HG03342 (cell line): ENCODE measurements at regions not wholly inside any gene's neighbourhood (a gene's known extent, or its start where the extent isn't known, plus 50 kb on each side); places are given as distances from the start of the nearest gene placed in this dataset.

Experiments
- ATAC-seq: cut with Tn5 transposase; IDR thresholded peaks from one replicate; pipeline ENCODE4 v1.9.1; 2021; ENCODE audit warnings: mild to moderate bottlenecking, moderate library complexity; ENCODE audit not compliant: unreplicated experiment

DNA sequence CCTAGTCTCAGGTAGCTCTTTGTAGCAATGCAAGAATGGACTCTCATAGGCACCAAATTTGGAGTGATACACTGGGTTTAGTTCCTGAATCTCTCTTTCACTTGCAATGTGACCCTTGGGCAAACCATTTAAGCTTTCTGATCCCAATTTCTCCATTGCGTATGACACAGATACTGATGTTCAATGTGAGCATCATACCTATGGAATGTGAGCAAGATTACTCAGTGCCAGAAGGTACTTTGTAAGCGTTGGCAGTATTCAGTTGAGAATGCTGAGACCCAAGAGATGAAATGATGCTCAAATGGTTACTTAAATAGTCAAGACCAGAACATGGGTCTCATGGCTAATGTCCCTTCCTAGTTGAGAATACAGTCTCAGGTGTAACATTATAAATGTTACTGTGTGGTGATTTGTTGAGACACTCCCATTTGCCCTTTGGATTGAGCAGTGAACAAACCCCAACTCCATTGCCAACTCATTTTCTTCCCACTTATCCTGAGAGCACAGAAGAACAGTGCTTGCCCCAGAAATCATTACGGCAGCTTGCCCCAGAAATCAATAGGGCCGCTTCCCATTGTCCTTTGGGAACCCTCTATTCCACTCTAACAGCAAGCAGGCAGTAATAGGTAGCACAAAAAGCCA, 134.1 kb downstream of the SOX9 start:
- ATAC-seq, result no peak

DNA sequence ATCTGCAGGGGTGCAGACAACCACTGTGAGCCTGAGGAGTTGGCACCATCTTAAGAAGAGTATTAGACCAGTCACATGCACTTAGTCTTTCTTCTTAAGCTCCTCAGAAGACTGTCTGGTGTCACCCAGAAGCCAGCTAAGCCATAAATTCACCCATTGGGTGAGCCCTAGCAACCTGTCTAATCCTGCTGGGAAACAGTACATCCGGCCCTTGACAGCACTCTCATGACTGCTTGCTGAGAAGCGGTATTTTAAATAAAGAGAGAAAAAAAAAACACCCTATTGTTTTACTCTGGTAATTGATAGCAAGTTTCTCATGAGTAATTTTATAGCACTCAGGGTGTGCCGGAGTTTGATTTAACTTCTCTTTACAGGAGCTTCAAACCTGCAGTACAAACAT, 134.7 kb downstream of the SOX9 start:
- ATAC-seq, result no peak

DNA sequence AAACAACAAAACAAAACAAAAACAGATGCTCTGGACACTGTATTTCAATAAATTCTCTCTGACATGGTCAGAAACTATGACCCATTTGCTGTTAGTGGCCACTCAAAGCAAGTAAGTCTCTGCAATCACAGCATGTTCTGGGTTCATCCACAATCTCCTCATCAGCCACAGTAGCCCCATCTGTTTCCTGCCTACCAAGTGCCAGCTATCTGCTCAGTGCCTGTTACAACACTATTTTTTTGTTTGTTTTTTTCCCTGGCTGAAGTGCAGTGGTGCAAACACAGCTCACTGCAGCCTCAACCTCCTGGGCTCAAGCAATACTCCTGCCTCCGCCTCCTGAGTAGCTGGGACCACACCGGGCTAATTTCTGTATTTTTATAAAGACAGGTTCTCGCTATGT, 137.9 kb downstream of the SOX9 start:
- ATAC-seq, result no peak

DNA sequence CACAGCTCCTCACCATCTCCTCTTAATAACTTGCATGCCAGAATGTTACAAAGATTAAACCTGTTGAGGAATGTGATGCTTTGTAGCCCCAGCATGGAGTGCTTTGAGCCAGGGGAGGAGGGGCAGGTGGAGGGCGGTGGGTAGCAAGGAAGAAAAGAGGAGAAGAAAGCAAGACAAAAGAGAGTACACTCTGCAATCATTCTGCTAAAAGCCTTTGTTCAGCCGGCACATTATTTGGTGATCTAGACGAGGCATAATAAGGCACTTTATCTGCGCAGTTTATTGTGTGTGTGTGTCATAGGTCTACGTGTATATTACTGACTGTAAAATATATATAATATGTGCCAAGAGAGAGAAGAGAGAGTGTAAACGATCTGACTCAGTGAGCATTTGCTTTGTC, 139.1 kb downstream of the SOX9 start:
- ATAC-seq, result no peak

DNA sequence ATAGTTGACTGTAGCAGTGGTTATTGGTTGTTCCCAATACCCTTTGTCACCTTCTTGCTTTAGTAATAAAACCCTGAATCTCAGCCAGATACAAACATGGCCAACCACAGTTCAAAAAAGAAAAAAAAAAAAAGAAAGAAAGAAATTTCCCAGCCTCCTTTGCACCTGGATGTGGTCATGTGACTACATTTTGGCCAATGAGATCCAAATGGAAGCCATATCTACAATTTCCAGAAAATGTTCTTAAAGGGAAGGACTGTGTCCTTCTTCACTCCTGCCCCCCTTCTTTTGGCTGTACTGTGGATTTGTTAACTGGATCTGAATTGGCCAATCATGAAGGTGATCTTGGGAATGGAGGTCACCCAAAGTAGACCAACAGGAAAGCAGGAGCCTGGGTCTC, 141.9 kb downstream of the SOX9 start:
- no peak for ATAC-seq

DNA sequence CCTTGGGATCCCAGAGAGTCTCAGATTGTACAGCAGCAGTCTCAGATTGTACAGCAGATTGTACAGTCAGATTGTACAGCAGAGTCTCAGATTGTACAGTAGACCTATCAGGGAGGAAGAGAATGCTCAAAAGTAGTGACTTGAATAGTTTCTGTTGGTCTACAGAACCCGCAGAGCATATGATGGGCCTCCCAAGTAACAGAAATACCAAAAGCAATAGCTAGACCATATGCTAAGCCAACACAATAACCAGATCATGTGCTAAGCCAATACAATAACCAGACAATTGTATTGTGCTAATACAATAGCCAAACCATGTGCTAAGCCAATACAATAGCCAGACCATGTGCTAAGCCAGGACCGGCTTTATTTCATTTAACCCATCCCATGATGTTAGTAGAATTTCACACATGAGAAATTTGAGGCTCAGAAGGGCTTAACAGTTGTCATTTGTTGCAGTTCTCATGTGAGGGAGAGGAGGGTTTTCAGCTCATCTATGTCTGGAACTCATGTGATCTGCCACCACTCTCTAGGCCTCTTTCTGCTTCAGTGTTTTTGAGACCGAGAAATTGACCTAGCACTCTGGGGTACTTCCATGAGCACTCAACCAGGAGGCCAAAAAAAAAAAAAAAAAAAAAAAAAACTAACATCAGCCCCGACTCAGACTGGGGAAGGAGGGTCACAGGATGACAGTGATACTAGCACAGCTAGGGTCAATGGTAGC, 144.0 kb downstream of the SOX9 start:
- ATAC-seq, result no peak

DNA sequence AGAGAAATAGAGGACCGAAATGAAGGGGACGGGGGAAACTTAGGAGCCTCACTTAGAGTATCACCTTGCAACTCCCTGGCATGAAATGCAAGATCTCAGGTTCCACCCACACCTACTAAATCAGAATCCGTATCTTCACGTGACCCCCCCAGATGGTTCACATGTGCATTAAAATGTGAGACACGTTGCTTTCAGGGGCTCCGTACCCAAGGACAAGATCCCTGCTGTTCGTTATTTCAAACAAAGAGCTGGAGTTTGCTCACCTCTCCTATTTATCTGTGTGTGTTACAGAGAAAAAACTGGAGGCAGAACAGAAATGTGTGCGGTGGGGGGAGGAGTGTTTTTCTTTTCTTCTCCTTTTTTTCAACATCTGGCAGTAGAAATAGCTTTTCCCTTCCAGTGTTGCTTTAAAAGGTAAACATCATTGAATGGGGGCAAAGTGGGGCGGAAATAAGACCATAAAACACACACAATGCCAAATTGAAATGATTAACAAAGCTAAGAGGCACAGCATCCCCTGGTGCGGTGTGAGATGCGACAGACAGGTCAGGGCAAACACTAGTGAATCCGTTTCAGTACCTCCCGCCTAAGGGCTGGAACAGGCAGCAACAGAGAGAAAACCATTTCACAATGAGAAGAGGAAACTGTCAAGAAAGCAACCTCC, 145.4 kb downstream of the SOX9 start:
- no peak for ATAC-seq

DNA sequence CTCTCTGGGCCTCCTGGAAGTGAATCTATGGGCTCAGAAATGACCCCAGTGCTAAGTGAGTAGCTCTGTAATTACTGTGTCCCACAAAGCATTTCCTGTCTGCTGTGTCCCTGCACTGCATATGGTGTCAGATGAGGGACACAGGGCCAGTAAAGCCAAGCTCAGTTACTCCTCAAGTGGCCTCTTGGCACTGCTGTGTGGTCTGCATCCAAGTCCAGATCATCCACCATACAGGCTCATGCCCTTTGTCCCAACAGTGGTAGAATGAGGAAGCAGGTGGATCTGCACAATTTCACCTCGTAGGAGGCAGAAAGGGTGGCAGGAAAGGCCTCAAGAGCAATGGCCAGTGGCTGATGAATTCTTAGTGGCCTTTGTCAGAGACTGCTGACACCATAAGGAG, 146.8 kb downstream of the SOX9 start:
- no peak for ATAC-seq

DNA sequence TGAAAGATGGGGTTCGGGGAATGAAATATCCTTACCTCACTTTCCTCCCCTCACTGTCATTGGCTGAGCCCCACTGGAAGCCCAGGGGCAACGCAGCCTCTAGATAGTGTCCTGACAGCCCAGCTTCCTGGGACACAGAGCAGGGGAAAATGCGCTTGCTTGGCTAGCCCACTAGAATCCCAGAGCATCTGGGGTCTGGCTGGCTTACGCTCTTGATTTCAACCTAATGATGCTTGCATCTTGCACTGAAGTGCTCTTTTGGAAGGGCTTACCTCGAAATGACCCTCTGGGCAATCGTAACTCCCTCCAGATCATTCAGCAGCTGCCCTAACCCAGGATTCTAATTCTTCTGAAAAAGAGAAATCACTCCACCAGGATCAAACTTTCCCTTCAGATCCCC, 147.6 kb downstream of the SOX9 start:
- no peak for ATAC-seq

DNA sequence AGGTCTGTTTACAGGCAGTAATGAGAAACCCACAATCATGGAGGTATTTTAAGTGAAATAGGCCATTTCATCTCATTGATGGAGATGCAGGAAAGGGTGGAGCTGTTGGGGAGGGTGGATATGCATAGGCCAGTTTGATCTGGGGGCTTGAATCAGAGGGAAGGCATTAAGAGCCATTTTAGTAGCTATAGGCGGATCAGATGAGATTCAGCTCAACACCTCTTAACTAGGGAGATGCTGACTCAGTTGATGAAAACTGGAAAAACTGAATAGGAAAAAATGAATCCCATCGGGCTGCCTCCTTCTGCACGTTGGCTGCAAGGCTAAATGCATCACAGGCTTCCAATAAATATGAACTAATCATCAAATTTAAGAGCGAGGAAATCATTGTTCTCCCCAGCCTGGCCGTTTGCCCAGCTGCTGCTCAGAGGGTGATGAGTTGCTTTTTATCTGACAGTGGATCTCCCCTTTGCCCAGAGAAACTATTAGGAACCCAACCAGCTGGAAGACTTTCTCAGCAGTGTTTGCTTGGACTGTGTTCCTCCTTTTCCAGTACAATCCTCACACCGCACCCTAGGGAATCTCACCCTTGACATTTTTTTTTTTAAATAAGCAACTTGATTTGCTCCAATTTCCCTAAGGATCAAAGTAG, 149.6 kb downstream of the SOX9 start:
- no peak for ATAC-seq

DNA sequence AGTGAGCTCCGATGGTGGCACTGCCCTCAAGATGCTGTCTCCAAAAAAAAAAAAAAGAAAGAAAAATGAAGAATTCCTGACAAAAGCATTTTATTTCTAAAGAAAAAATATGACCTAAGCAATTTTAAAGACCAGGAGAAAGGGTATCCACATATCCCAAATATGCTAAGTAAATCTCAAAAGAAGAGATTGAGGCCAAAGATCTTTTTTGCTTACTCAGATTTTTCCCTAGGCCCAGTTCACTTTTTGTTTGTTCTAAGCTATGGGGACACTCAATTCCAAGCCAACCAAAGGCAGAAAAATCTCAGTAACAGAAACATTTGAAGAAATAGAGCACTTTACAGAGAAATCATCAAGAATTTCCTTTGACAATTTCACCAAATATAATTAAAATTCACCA, 150.8 kb downstream of the SOX9 start:
- ATAC-seq, result no peak

DNA sequence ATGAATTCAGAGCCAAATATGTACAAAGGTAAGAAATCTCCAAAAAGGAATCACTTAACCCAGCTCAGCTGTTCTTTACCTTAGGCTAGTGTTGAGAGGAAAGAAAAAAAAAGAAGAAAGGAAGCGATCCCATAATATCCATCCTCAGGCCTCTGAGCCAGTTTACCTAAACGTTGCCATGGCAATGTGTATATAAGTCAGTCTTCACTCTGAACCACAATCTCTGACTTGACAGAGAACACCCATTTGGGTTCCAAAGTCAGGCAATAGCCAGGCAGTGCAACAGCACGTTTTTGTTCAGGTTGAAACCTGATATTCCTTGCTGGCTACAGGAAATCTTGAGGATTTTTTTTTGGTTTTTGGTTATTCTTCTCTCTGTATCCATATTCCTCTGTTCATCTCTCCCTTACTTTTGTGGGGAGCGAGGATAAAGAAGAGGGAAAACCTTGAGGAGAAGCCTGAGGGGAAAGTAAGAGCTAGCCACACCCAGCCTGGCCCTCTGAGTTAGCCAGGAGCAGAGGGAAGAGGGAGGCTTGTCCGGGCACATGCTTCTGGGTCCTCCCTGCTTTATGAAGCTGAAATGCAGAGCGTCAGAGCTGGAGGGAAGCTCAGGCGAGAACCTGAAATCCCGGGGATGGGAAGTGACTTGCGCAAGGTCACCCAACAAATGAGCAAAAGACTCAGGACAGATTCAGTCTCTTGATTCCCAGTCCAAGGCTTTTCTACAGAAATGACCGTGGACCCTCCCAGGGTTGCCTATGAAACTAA, 152.7 kb downstream of the SOX9 start:
- ATAC-seq, result no peak

DNA sequence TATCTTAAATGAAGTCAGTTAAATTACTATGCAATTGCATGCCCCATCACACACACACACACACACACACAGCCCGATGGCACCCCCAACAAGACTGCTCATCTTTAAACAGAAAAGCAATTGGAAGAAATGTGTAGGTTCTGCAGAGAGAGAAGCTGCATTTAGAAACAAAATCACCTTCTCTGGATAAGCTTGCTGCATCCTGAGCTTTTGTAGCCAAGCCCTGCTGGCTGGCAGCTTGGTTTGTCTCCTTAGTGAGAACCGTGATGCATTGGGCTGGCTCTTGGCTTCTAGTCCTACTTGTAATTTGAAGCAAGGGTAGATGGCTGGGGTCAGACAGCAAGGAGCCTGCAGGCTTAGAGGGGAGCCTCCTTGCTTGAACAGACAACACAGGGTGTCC, 153.8 kb downstream of the SOX9 start:
- no peak for ATAC-seq

DNA sequence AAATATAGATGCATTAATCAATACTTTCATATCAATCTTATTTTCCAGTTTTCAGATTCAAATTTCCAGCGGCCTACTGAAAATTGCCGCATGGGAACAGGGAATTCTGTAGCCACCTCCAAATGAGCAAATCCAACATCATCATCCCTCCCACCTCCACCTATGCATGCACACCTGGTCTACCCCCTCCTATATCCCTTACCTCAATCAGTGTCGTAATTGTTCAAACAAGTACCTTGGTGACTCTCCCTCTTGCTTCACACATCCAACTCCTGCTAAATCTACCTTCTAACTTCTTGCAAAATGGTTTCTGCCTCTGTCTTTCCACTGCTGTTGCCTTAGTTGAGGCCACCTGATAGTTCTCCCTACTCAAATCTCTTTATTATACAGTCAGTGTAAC, 160.1 kb downstream of the SOX9 start:
- ATAC-seq, result no peak

DNA sequence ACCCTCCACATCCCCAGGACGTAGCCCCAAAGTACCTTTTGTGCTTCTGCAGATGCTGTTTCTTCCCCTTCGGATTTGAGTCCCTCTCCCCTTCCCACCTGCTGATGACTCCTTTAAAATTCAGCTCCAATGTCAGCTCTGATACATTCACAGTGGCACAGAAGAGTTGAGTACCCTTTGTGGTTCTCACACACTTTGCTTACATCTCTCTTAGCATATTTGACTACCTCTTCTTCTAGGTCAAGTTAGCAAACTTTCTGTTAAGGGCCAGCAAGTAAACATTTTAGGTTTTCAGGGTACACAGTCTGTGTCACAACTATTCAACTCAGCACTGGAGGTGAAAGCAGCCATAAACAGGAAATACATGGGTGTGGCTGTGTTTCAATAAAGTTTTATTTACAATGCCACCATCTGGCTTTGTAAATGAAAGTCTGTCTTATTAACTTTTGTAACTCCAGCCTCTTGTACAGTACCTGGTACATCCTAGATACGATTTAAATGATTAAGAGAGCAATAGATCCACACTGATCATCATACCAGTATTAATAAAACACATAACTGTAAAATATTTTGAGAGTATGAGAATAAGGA, 161.7 kb downstream of the SOX9 start:
- no peak for ATAC-seq

DNA sequence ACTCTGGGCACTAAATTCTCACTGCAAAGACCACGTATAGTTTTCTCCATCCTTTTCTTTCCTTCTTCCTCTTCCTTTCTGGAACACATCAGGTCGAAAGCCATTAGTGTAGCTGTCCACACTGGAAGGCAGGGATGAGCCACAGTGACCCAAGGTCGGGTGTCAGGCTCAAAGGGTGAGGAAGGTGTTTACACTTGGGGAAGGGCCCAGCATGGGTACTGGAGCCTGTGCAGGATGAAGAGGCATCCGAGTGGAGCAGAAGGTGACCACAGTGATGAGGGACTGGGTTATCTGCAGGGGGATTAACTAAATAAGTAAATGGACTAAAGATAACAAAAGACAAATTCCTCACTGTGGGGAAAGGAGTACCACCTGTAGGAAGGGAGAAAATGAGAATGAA, 164.0 kb downstream of the SOX9 start:
- ATAC-seq, result no peak

DNA sequence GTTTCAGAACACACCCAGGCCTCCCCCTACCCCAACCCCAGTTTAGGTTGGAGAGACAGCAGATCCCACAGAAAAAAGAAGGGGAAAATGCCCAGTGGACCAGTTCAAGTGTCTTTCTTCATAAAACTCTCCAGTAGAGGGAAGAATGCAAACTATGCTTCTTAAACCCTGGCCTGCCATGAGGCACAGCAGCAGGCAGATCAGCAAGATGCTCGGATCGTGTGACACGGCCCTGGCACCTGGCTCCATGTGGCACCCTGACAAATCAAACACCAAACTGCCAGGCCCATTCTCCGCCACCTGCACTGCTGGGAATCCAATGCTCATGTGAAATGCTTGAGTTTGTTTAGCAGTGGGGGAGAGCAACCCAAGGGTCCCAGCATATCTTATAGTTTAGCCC, 166.8 kb downstream of the SOX9 start:
- ATAC-seq, result no peak

DNA sequence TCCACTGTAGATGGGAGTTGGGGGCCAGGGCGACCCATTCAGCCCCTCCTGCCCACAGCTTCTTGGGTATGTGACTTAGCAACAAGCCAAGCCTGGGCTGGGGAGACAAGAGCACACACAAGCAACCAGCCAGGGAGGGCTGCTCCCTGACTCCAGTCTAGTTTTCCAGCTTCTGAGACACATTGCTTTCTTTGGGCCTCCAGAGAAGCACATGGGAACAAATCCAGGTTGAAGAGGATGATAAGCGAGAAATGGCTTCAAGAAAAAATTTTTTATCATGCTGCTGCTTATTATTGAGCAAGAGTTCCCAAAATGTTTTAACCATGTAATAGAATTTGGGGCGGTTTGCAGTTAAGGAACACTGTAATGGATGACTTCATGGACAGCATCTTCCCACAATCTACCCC, 173.7 kb downstream of the SOX9 start:
- no peak for ATAC-seq

DNA sequence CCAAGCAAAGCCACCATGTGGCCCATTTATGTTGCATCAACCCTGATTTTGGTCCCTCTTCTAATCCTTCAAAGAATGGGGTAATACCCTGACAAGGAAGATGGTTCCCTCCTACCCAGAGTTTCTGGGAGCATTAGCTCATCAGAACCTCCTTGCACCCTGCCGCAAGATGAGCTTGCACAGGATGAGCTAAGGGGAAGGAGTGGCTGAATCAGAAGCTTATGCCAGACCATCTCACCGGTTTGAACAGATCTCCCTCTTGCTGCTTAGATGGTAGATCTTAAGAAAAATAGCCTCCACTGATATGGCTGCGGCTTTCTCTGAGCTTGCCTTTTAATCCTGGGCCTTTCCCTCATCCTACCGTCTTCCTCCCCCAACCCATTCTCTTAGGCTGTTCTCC, 175.1 kb downstream of the SOX9 start:
- no peak for ATAC-seq

DNA sequence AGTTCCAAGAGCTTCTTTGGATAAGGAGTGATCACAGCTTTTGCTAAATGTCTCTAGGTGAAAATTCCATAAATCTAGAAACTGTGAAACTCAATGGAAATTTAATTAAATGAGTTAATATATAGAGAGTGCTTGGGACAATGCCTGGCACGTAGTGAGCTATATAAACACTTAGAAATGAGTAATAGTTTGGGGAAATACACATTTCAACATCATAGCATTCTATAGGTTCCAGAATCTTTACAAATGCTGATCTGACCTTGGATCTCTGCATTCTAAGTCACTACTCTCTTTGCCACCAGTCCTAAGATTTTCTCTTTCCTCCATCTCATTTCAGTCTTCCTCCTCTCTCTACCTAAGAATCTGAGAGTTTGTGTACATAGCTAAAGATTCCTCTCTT, 175.6 kb downstream of the SOX9 start:
- ATAC-seq, result no peak
